HG02938 (cell line): ENCODE measurements at regions not wholly inside any gene's neighbourhood (a gene's known extent, or its start where the extent isn't known, plus 50 kb on each side); places are given as distances from the start of the nearest gene placed in this dataset.

Experiments used
- ATAC-seq: cut with Tn5 transposase; IDR thresholded peaks from one replicate; pipeline ENCODE4 v1.9.1; 2021; ENCODE audit warnings: mild to moderate bottlenecking, moderate library complexity; ENCODE audit not compliant: unreplicated experiment

GRCh38 chr1:199261328-199261727, 622.5 kb downstream of the PTPRC start:
- ATAC-seq, result no peak

GRCh38 chr1:199264283-199264682, 625.4 kb downstream of the PTPRC start:
- no peak for ATAC-seq

- ATAC-seq, result no peak
These were observed 626.1 kb downstream of the PTPRC start for GRCh38 chr1:199264911-199265310.

GRCh38 chr1:199265319-199265718, 626.5 kb downstream of the PTPRC start:
- no peak for ATAC-seq

GRCh38 chr1:199269241-199269640, 630.4 kb downstream of the PTPRC start:
- ATAC-seq, result no peak

GRCh38 chr1:199272139-199272544, 633.3 kb downstream of the PTPRC start:
- ATAC-seq, result no peak

GRCh38 chr1:199272628-199273086, 633.8 kb downstream of the PTPRC start:
- peak; percentile 88 for ATAC-seq

GRCh38 chr1:199273837-199274379, 635.1 kb downstream of the PTPRC start:
- ATAC-seq, result no peak

GRCh38 chr1:199279067-199279466, 640.2 kb downstream of the PTPRC start:
- no peak for ATAC-seq

- peak; percentile 66 for ATAC-seq
These were observed 641.2 kb downstream of the PTPRC start for GRCh38 chr1:199279872-199280645.

- no peak for ATAC-seq
These were observed 644.0 kb downstream of the PTPRC start for GRCh38 chr1:199282751-199283305.

GRCh38 chr1:199283794-199284193, 645.0 kb downstream of the PTPRC start:
- no peak for ATAC-seq

GRCh38 chr1:199287206-199287605, 648.4 kb downstream of the PTPRC start:
- no peak for ATAC-seq

- no peak for ATAC-seq
These were observed 648.8 kb downstream of the PTPRC start for GRCh38 chr1:199287647-199288046.

- no peak for ATAC-seq
These were observed 651.3 kb downstream of the PTPRC start for GRCh38 chr1:199290186-199290585.

- no peak for ATAC-seq
These were observed 652.3 kb downstream of the PTPRC start for GRCh38 chr1:199291022-199291740.

GRCh38 chr1:199292896-199293295, 654.1 kb downstream of the PTPRC start:
- no peak for ATAC-seq

- ATAC-seq, result no peak
These were observed 656.3 kb downstream of the PTPRC start for GRCh38 chr1:199295107-199295506.

- no peak for ATAC-seq
These were observed 658.3 kb downstream of the PTPRC start for GRCh38 chr1:199297174-199297573.

- no peak for ATAC-seq
These were observed 659.0 kb downstream of the PTPRC start for GRCh38 chr1:199297887-199298286.

GRCh38 chr1:199298825-199299224, 660.0 kb downstream of the PTPRC start:
- no peak for ATAC-seq
